ENCODE measurements at regions not wholly inside any gene's neighbourhood (a gene's known extent, or its start where the extent isn't known, plus 50 kb on each side); places are given as distances from the start of the nearest gene placed in this dataset.
"Not testable (repeated sequence)": the region's sequence is repeated elsewhere in the genome, so short reads cannot be mapped to it uniquely, and the experiment has no call there.

- H3K9ac ChIP-seq (ENCODE audit: low read length): no peak overlapping the region
- H2AFZ ChIP-seq (ENCODE audit: low read length): no peak overlapping the region
- no peaks in the 10 kb centered on the region for H3K4me1 ChIP-seq (ENCODE audit: low read length)
- no peaks in the 10 kb centered on the region for H4K20me1 ChIP-seq (ENCODE audit: insufficient read depth, low read depth, low read length)
- no peak overlapping the region for H3K27ac ChIP-seq (ENCODE audit: low read length)
- no peak overlapping the region for H3K4me3 ChIP-seq (ENCODE audit: low read length)
- H3K9me2 ChIP-seq (replicated peaks; ENCODE audit: insufficient read depth, low read length): no peaks in the 10 kb centered on the region
- H3K79me2 ChIP-seq (ENCODE audit: low read length): no peaks in the 10 kb centered on the region
- no peak for DNase-seq
- H3K27me3 ChIP-seq (ENCODE audit: low read length): no peaks in the 10 kb centered on the region
- H3K36me3 ChIP-seq (ENCODE audit: insufficient read depth, low read length): no peaks in the 10 kb centered on the region
- peaks cover 16% of the 10 kb centered on the region for H3K9me3 ChIP-seq (ENCODE audit: low read length)
- H3K4me2 ChIP-seq (ENCODE audit: low read depth, low read length, poor library complexity, severe bottlenecking): no peak overlapping the region
Measured at GRCh38 chr4:126906466-126906865, 726.3 kb upstream of the INTU start.

DNA sequence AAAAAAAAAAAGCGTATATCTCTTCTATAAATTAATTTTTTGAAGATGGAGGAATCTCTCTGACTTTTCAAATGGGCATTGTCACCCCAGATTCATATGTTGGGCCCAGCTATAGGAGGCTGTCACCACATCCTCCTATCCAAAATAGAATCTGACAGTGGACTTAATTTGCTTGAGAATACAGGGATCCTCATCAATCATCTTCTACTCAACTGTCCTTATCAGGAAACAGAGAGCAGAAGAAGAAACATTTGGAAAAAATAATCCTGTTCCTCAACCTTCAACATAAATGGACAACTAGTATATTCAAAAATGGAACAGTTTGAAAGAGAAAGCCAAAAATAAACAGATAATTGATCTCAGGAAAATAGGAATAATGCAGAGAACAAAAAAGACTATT lies 725.4 kb upstream of the INTU start:
- H3K4me2 ChIP-seq (ENCODE audit: low read depth, low read length, poor library complexity, severe bottlenecking): no peak overlapping the region
- H3K4me3 ChIP-seq (ENCODE audit: low read length): no peak overlapping the region
- H3K27ac ChIP-seq (ENCODE audit: low read length): no peak overlapping the region
- no peaks in the 10 kb centered on the region for H3K4me1 ChIP-seq (ENCODE audit: low read length)
- H3K27me3 ChIP-seq (ENCODE audit: low read length): no peaks in the 10 kb centered on the region
- H4K20me1 ChIP-seq (ENCODE audit: insufficient read depth, low read depth, low read length): no peaks in the 10 kb centered on the region
- no peaks in the 10 kb centered on the region for H3K79me2 ChIP-seq (ENCODE audit: low read length)
- H3K9ac ChIP-seq (ENCODE audit: low read length): no peak overlapping the region
- no peak overlapping the region for H2AFZ ChIP-seq (ENCODE audit: low read length)
- peaks cover 16% of the 10 kb centered on the region for H3K9me3 ChIP-seq (ENCODE audit: low read length)
- H3K36me3 ChIP-seq (ENCODE audit: insufficient read depth, low read length): no peaks in the 10 kb centered on the region
- no peak for DNase-seq
- no peaks in the 10 kb centered on the region for H3K9me2 ChIP-seq (replicated peaks; ENCODE audit: insufficient read depth, low read length)

DNA sequence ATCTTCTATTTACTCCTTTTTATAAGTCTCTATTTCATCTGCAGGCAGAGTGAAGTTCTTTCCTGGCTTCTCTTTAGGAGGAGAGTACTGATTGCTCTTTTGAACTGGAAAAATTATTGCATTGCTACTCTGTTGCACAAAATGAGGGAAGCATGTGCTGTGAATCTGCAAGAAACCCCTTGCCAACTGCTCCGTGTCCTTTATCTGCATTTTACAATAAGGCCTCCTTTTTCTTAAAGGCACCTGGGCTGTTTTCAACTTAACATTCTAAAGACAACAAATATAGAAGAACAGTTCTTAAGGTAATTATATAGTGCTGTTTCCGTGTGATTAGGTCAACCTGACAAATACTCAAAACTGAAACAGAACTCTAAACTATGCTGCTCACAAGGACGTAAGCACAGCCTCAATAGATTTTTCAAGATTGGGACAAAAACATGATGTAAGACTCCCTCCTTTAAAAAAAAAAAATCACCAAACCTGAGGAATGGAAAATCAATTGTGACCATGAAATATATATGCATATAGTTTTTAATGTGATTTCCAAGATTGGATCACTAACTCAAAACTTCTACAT lies 716.6 kb upstream of the INTU start:
- no peak overlapping the region for H3K9ac ChIP-seq (ENCODE audit: low read length)
- no peak overlapping the region for H3K27ac ChIP-seq (ENCODE audit: low read length)

GRCh38 chr4:126916626-126917140 lies 716.1 kb upstream of the INTU start:
- no peaks in the 10 kb centered on the region for H3K27me3 ChIP-seq (ENCODE audit: low read length)
- H2AFZ ChIP-seq (ENCODE audit: low read length): no peak overlapping the region
- H3K36me3 ChIP-seq (ENCODE audit: insufficient read depth, low read length): no peaks in the 10 kb centered on the region
- H3K27ac ChIP-seq (ENCODE audit: low read length): no peak overlapping the region
- H4K20me1 ChIP-seq (ENCODE audit: insufficient read depth, low read depth, low read length): no peaks in the 10 kb centered on the region
- H3K9ac ChIP-seq (ENCODE audit: low read length): no peak overlapping the region
- no peak overlapping the region for H3K4me3 ChIP-seq (ENCODE audit: low read length)
- H3K9me2 ChIP-seq (replicated peaks; ENCODE audit: insufficient read depth, low read length): no peaks in the 10 kb centered on the region
- no peak overlapping the region for H3K4me2 ChIP-seq (ENCODE audit: low read depth, low read length, poor library complexity, severe bottlenecking)
- DNase-seq: no peak
- no peaks in the 10 kb centered on the region for H3K4me1 ChIP-seq (ENCODE audit: low read length)
- H3K9me3 ChIP-seq (ENCODE audit: low read length): peaks cover 5% of the 10 kb centered on the region; the same call in 1 of the 2 replicates
- no peaks in the 10 kb centered on the region for H3K79me2 ChIP-seq (ENCODE audit: low read length)

More for the DNA sequence above, 716.6 kb upstream of the INTU start:
- H4K20me1 ChIP-seq (ENCODE audit: insufficient read depth, low read depth, low read length): no peaks in the 10 kb centered on the region
- no peak for DNase-seq
- H2AFZ ChIP-seq (ENCODE audit: low read length): no peak overlapping the region
- H3K4me1 ChIP-seq (ENCODE audit: low read length): no peaks in the 10 kb centered on the region
- no peaks in the 10 kb centered on the region for H3K9me2 ChIP-seq (replicated peaks; ENCODE audit: insufficient read depth, low read length)
- H3K9me3 ChIP-seq (ENCODE audit: low read length): peaks cover 5% of the 10 kb centered on the region; the same call in 1 of the 2 replicates
- no peaks in the 10 kb centered on the region for H3K27me3 ChIP-seq (ENCODE audit: low read length)
- no peak overlapping the region for H3K4me3 ChIP-seq (ENCODE audit: low read length)
- H3K36me3 ChIP-seq (ENCODE audit: insufficient read depth, low read length): no peaks in the 10 kb centered on the region
- no peaks in the 10 kb centered on the region for H3K79me2 ChIP-seq (ENCODE audit: low read length)
- H3K4me2 ChIP-seq (ENCODE audit: low read depth, low read length, poor library complexity, severe bottlenecking): no peak overlapping the region

DNA sequence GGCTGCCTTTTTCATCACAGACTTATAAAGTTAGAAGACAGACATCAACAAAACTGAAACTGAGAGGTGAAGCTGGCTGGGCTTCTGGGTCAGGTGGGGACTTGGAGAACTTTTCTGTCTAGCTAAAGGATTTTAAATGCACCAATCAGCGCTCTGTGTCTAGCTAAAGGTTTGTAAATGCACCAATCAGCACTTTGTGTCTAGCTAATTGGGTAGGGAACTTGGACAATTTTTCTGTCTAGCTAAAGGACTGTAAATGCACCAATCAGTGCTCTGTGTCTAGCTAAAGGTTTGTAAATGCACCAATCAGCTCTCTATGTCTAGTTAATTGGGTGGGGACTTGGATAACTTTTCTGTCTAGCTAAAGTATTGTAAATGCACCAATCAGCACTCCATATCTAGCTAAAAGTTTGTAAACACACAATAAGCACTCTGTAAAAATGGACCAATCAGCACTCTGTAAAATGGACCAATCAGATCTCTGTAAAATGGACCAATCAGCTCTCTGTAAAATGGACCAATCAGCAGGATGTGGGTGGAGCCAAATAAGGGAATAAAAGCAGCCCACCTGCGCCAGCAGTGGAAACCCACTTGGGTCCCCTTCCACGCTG lies 710.3 kb upstream of the INTU start:
- H3K36me3 ChIP-seq (ENCODE audit: insufficient read depth, low read length); H3K79me2 ChIP-seq (ENCODE audit: low read length); H3K4me1 ChIP-seq (ENCODE audit: low read length): not testable (repeated sequence)

DNA sequence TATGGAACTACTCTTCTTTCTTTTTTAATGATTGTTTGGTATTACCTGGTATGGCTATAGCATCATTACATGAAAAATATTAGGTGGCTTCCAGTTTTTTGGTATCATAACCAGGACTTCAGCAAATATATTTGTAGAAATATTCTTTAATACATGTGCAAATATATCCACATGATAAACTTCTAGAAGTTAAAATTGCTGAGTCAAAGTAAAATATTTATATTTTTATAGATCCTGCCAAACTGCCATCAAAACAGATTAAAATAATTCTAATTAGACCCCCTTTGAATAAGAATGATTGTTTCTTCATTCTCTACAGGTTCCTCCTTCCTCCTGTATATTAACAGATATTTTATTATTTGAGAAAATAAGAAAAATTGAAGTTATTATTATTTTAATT lies 708.5 kb upstream of the INTU start:
- Histone ChIP-seq H3K4me2 (ENCODE audit: low read depth, low read length, poor library complexity, severe bottlenecking) (no peak overlapping the region), H3K79me2 (ENCODE audit: low read length) (no peaks in the 10 kb centered on the region)
- no peak for DNase-seq

More for the DNA sequence above, 710.3 kb upstream of the INTU start:
- H2AFZ ChIP-seq (ENCODE audit: low read length); H3K27me3 ChIP-seq (ENCODE audit: low read length); H4K20me1 ChIP-seq (ENCODE audit: insufficient read depth, low read depth, low read length); H3K9me3 ChIP-seq (ENCODE audit: low read length); H3K4me2 ChIP-seq (ENCODE audit: low read depth, low read length, poor library complexity, severe bottlenecking); H3K27ac ChIP-seq (ENCODE audit: low read length); DNase-seq; H3K9me2 ChIP-seq (replicated peaks; ENCODE audit: insufficient read depth, low read length); H3K4me3 ChIP-seq (ENCODE audit: low read length); H3K9ac ChIP-seq (ENCODE audit: low read length): not testable (repeated sequence)

GRCh38 chr4:126930059-126930458 lies 702.7 kb upstream of the INTU start:
- not testable (repeated sequence) for H3K4me1 ChIP-seq (ENCODE audit: low read length); H3K36me3 ChIP-seq (ENCODE audit: insufficient read depth, low read length); H2AFZ ChIP-seq (ENCODE audit: low read length); H3K79me2 ChIP-seq (ENCODE audit: low read length); DNase-seq; H3K4me2 ChIP-seq (ENCODE audit: low read depth, low read length, poor library complexity, severe bottlenecking); H3K27ac ChIP-seq (ENCODE audit: low read length); H3K9me2 ChIP-seq (replicated peaks; ENCODE audit: insufficient read depth, low read length); H4K20me1 ChIP-seq (ENCODE audit: insufficient read depth, low read depth, low read length); H3K27me3 ChIP-seq (ENCODE audit: low read length); H3K9me3 ChIP-seq (ENCODE audit: low read length); H3K9ac ChIP-seq (ENCODE audit: low read length); H3K4me3 ChIP-seq (ENCODE audit: low read length)

More for the DNA sequence above, 708.5 kb upstream of the INTU start:
- H3K4me3 ChIP-seq (ENCODE audit: low read length): no peak overlapping the region
- H3K36me3 ChIP-seq (ENCODE audit: insufficient read depth, low read length): no peaks in the 10 kb centered on the region
- H2AFZ ChIP-seq (ENCODE audit: low read length): no peak overlapping the region
- H3K4me1 ChIP-seq (ENCODE audit: low read length): no peaks in the 10 kb centered on the region
- no peak overlapping the region for H3K9ac ChIP-seq (ENCODE audit: low read length)
- no peak overlapping the region for H3K27ac ChIP-seq (ENCODE audit: low read length)
- peaks cover 3% of the 10 kb centered on the region; the same call in 1 of the 2 replicates for H3K9me3 ChIP-seq (ENCODE audit: low read length)
- no peaks in the 10 kb centered on the region for H3K27me3 ChIP-seq (ENCODE audit: low read length)
- no peaks in the 10 kb centered on the region for H4K20me1 ChIP-seq (ENCODE audit: insufficient read depth, low read depth, low read length)
- no peaks in the 10 kb centered on the region for H3K9me2 ChIP-seq (replicated peaks; ENCODE audit: insufficient read depth, low read length)

DNA sequence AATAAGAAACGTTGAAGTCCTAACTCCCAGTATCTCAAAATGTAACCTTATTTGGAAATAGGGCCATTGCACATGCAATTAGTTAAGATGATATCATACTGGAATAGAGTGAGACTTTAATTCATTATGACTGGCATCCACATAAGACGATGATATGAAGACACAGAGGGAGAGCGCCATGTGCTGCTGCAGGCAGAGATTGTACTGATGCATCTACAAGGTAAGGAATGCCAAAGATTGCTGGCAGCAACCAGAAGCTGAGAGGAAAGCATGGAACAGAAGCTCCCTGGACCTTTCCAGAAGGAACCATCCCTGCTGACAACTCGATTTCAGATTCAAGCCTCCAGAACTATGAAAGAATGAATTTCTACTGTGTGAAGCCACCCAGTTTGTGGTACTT lies 697.0 kb upstream of the INTU start:
- Histone ChIP-seq H3K9me2 (replicated peaks; ENCODE audit: insufficient read depth, low read length) (no peaks in the 10 kb centered on the region), H3K36me3 (ENCODE audit: insufficient read depth, low read length) (no peaks in the 10 kb centered on the region), H3K9ac (ENCODE audit: low read length) (no peak overlapping the region), H3K9me3 (ENCODE audit: low read length) (peaks cover 3% of the 10 kb centered on the region; the same call in 1 of the 2 replicates), H3K4me2 (ENCODE audit: low read depth, low read length, poor library complexity, severe bottlenecking) (no peak overlapping the region), H3K4me1 (ENCODE audit: low read length) (no peaks in the 10 kb centered on the region), H3K27me3 (ENCODE audit: low read length) (no peaks in the 10 kb centered on the region), H3K4me3 (ENCODE audit: low read length) (no peak overlapping the region), H2AFZ (ENCODE audit: low read length) (no peak overlapping the region), H3K27ac (ENCODE audit: low read length) (no peak overlapping the region), H4K20me1 (ENCODE audit: insufficient read depth, low read depth, low read length) (no peaks in the 10 kb centered on the region), H3K79me2 (ENCODE audit: low read length) (no peaks in the 10 kb centered on the region)
- no peak for DNase-seq

All from Karpas-422 (cell line).